GM18870 (cell line): ENCODE measurements at regions not wholly inside any gene's neighbourhood (a gene's known extent, or its start where the extent isn't known, plus 50 kb on each side); places are given as distances from the start of the nearest gene placed in this dataset.
A peak's percentile ranks its signal among the peaks of the same experiment; 100 is the strongest.

ENCODE experiments used
- ATAC-seq: cut with Tn5 transposase; IDR thresholded peaks from one replicate; pipeline ENCODE4 v1.9.1; 2021; ENCODE audit warnings: moderate library complexity; ENCODE audit not compliant: unreplicated experiment

DNA sequence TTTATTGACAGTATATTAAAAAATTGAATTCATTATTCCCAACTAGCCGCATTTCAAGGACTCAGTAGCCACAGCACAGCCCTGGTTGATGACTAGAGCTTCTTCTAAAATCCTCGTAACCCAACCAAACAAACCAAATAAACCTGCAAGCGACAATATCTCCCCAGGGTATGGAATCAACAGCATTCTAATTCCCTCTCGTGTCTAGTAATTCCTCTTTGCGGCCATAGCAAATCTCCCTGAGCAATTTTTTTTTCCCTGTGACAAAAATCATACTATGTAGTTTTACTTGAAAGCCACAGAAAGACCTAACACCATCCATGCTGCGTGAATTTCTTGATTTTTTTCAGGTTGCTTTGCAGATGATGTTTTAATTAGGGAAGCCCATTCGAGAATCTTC lies 143.4 kb upstream of the MYOCD start:
- ATAC-seq: no peak

DNA sequence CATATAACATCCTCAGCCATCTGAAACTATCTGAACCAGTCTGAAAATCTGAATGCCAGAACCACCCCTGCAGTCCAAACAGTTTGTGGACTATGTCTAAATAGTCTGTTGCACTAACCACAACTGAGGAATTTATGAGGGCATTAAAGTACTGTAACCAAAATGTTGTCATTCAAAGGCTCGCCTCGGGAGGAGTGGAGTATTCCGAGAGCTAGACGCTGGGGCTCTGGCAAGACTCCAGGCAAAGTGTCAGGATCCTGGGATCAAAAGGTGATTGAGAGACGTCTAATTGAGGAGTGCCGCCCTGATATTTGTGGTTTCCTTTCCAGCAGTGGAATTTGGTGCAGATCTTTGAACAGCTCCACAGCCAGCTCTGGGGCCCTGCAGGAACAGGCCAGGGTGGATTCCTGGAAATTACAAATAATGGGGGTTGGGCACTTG lies 142.9 kb upstream of the MYOCD start:
- ATAC-seq: no peak

DNA sequence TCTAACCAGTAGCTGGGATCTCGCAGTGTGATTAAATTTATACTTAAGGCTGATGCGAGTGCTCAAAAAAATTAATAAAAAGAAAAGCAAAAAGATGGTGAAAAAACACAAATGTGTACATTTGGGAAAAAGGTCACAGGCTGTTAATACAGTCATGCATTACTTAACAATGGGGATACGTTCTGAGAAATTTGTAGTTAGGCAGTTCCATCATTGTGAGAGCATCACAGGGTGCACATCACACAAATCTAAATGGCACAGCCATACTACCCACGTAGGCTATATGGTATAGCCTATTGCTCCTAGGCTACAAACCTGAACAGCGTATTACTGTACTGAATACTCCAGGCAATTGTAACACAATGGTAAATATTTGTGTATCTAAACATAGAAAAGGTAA lies 142.4 kb upstream of the MYOCD start:
- ATAC-seq: no peak

DNA sequence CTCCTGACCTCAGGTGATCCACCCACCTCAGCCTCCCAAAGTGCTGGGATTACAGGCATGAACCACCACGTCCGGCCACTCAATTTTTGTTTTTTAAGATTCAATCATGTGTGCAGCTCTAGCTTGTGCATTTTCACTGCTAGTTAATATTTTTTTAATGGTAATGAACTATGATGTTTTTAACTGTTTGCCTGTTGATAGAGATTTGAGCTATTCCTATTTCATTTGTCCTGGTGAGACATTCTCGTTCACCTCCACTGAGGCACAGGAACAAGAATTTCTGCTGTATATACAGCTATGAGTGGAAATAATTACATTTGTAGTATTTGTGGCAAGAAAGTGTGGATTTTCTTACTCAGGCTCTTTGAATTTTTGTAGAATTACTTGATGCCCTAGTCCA lies 137.7 kb upstream of the MYOCD start:
- no peak for ATAC-seq

DNA sequence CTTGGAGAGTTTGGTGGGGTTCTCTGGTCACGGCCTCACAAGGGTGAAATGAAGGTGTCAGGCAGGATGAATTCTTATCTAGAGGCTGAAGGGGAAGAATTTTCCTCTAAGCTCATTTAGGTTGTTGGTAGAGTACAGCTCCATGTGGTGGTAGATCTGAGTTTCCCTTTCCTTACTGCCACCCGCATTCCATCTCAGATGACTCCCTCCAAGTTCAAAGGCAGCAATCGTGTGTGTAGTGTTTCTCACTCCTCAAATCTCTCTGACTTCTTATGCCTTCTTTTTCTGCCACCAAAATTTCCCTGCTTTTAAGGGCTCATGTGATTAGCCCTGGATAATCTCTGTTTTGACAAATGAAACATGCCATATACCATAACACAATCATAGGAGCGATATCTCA lies 135.5 kb upstream of the MYOCD start:
- no peak for ATAC-seq

DNA sequence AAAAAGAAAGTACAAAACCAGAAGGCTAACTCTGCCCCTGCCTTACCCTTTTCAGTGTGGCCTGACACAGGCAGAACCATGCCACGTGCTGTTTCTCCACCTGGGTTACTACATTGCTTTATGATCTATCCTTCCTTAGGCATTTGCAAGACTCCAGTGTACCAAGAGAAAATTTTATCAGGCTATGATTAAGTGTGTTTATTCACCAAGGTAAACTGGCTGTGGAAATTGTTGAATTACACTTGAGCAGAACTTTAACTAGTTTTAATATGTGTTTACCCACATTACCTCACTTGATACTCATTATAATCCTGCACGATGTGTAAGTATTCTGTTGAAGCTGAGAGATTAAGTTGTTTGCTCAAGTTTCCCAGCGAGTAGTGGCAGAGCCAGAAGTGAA lies 129.7 kb upstream of the MYOCD start:
- no peak for ATAC-seq

DNA sequence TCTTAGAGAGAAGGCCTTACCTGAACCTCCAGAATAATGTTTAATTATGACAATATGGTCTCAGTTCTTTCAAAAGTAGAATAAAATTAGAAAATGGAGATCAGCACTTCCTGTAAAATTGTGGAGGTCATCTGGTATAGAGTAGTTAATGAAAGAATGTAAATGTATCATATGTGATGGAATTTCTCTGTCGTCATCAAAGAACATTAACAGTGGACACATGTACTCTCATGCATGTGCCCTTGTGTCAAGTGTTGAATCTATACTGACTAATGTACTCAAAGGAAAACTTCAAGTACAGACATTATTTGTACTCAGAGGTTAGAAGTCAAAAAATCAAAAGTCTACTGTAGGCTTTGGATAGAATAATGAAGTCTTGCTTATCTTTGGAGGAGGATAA lies 129.2 kb upstream of the MYOCD start:
- no peak for ATAC-seq

DNA sequence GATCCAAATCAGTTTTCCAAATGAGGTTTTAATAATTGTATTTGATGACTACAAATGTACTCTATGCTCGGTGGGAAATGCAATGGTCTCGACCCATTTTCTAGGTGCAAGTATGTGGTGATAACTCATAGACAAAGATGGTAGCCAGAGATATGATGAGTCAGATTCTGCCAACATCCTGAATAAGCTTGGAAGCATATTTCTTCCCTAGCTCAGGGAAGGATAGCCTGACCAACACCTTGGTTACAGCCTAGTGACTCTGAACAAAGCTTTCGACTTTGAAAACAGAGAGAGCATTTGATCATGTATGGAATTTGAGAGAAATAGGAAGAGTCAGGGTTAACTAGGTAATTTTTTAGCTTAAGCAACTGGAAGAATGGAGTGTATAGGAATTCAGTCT lies 128.3 kb upstream of the MYOCD start:
- no peak for ATAC-seq

DNA sequence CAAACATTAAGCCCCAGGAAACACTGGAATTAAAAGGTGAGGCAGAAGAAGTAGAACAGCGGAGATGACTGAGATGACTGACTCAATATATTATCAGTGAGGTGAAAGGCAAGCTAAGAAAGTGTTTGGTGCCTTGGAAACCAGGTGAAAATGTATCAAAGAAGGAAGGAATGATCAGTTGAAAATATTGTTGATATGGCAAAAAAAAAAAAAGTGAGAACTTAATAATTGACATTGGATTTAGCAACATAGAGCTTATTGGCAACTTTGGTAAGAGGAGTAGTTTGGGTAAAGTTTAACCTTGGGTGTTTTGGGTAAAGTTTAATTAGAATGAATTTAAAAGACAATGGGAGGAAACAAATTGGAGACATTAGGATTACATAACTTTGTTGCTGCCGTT lies 127.7 kb upstream of the MYOCD start:
- ATAC-seq: no peak

DNA sequence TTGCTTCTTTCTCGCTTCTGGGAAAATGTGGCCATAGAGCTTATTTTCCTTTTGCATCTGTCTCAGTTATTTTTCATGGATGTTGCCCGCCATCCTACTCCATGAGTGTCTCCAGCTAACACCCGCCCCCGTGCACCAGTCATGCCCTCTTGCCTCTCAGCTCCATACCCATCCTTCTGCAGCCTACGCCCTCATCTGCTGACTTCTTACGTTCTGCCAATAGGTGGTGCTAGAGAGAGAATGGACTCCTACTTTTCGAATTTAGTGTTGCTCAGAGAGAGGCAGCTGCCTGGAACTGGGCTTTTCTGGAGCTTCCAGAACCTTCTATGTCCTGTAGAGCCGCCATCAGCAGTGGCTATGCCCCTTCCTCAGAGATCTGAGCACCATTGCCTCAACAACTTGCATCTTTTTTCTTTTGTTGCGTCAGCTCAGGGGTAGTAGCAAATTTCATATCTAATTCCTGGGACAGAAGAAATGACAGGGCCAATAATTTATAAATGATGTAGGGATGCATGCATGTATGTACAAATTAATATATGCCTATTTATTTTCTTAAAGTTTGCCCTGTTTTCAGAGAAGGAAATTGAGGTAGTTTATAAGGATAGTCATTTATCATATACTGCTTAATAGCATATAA lies 119.7 kb upstream of the MYOCD start:
- peak; percentile 78 for ATAC-seq

DNA sequence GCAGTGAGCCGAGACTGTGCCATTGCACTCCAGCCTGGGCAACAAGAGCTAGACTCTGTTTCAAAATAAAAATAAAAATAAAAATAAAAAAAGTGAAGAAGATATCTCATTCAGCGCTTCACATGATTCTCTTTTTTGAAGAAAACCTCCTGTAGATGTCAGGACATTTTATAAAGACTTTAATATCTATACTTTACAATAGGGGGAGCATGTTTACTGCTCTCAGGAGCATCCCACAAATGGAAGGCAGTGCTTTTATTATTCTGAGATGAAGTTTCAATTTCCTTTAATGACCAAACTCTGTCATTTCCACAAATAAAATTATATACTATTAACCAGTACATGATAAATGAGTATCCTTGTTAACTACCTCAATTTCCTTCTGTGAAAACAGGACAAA lies 118.7 kb upstream of the MYOCD start:
- no peak for ATAC-seq

DNA sequence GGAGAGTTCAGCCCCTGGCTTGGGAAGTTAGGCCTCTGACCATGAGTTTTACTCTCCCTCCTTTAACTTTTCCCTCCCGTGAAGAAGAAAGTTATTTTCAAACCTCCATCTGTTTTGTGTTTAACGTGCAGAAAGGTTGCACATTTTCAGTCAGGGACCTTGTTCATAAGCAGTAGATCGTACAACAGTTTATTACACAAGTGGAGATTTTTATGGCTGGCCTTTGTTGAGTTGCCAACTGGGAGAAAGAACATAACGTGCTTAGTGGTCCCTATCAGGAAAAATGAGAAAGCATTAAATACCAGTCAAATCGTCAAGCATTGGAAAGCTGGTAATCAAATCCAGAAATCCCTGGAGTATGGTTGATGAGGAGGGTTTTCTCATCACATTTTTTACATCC lies 117.9 kb upstream of the MYOCD start:
- no peak for ATAC-seq

DNA sequence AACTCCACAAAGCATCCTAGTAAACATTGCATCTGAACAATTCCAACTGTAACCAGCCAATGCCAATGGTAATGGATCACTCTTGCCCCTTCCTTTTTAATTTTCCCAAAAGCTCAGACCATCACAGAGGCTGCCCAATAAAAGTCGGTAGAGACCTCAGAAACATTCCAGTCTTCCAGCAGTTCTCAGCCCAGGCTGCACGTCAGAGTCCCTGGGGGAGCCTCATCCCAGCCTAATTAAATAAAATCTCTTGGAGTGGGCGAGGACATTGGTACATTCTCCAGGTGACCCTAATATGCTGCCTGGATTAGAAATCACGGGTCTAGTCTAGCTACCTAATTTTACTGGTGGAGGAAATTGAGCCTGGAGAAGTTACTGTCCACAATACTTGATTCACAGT lies 117.1 kb upstream of the MYOCD start:
- no peak for ATAC-seq

DNA sequence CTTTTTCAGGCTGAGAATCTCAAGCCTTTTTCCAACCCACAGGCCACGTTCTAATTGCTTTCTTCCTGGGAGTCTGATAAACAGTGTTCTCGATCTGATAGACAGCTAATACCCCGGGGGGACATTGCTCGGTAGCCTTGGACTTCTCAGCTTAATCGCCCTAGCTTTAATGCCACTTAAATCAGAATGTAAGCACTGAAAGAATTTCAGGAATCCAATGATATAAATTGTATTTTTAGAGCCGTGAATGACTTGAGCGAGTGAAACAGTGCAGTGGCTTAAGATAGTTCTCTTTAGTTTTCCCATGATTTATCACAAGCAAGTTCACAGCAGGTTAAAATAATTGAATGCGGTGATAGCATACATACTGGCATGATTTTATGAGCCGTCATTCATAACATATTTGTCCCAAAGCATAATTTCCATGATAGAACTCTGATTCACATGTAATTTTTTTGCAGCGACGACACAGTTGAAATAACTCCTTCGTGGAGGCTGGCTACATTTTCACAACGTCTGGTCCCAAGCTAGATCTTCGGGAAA lies 116.1 kb upstream of the MYOCD start:
- no peak for ATAC-seq

DNA sequence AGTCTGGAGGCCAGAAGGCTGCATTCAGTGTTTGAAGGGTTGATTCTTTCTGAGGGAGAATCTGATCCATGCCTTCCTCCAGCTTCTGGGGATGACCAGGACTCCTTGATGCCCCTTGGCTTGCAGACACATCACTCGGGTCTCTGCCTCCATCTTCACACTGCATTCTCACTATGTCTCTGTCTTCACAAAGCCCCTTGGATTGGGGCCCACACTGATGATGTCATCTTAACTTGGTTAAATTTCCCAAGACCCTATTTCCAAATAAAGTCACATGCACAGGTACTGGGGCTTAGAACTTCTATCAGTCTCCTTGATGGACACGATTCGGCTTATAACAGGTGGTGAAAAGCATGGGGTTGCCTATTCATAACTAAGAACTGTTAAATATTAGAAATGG lies 112.1 kb upstream of the MYOCD start:
- no peak for ATAC-seq

DNA sequence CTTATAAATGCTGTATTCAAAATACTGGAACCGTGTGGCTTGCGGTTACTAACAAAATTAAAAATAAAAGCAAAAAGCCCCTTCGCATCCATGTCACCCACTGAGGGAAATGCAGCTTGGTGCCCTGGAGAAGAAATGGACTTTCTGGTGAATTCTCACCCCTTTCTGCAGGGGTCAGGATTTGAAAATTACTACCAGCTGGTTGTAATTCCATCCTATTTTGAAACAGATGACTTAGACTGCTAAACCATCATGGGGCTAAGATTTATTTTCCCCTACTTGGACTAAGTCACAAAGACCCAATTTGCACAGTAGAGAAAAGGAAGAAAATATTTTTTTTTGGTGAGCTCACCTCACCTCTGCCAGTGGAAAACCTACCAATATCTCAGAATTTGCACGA lies 111.4 kb upstream of the MYOCD start:
- no peak for ATAC-seq

DNA sequence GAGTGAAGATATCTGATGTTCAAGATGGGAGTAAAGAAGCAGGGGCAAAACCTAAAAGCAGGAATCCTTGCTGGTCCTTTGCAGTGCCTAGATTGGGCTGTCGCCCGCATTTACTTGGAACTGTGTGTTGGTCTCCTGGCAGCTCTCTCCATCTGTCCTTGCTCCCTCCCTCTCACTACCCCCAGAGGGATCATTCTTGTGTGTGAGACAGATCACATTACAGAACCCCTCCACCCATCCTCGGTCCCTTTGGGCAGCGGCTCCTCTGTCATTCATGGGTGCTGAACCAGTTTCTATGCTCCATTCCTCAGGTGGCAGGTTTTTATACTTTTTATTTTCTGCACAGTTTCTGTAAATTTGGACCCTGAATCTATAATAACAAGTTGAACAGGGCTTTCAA lies 99.4 kb upstream of the MYOCD start:
- no peak for ATAC-seq

DNA sequence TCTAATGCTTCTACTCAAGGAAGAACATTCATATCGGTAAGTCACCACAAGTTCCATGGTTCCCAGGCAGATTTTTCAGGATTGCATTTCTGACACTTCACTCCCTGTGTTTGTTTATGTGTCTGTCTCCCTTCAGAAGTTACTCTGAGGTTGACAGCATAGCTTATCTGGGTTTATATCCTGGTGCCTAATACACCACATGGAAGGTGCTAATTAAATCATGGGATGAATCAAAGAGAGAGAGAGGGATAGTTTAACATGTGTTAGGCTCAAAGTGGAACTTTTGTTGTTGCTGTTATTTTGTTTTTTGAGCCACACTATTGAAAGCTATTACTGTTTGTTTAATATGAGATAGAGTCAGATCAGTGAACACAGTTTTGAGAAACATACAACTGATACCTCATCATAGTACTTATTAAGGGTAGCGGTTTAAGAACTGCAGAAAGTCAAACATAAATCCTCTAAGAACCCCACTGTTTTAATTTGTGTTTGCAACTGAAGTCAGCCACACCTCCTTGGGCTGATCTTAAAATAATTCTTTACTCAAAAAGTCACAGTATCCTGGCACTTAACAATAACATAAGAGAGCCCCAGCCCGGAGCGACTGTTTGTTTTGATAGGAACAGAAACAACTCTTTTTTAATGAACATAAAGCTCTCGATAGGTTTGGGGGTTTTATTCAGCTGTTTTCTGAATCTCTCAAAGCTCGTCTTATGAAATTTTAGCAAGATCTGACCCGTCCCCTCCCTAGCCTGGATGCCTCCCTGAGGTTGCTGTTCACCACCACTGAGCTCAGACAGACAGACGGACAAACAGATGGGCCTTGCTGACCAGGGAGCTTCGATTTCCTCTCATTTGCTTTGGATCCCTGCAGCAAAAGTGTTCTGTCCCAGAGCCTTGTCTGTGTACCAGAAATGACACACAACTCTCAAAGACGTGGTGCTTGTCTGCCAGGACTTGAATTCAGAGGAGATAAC lies 98.3 kb upstream of the MYOCD start:
- ATAC-seq: no peak

DNA sequence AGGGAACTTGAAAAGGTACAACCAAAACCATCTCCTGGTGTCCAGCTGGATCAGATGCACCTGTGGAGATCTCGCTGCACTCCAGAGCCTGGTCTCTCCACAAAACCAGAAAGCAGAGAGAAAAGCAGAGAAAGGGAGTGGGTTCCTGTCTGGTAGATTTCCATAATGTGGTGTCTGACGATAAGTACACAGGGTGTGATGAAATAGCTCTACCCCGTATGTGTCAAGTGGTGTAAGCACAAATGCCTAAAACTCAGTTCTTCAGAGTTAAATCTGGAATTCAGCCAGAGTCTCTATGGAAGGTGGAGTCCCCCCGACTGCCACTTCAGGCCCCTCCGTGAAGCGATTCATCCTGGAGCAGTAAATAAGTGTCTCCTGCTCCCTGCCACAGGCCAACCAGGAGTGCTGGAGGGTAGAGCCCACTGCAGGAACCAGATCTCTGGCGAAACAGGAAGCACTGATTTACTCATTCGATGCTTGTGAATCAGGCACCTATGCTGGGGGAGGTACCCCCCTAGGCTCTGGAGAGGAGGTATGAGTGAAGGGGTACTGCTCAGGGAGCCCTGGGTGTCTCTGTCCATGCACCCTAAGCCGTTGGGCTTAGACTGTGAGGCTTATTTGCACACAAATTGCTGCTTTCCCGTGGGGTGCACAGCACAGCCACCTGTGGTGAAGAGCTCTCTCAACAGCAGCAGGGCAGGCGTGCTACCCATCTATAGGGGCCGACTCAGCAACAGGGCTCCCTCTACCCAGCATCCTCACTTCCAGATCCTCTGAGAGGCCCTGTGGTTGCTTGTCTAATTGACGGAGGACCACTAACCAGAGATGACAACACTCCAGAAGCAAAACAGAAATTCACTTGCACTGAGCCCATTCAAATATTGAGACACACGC lies 97.1 kb upstream of the MYOCD start:
- no peak for ATAC-seq

DNA sequence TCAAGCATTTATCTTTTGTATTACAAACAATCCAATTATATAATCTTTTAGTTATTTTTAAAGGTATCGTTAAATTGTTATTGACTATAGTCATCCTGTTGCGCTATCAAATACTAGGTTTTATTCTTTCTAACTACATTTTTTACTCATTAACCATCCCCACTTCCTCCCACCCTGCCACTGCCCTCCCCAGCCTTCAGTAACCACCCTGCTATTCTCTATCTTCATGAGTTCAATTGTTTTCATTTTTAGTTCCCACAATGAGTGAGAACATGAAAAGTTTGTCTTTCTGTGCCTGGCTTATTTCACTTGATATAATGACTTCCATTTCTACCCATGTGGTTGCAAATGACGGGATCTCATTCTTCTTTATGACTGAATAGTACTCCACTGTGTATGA lies 94.1 kb upstream of the MYOCD start:
- no peak for ATAC-seq

DNA sequence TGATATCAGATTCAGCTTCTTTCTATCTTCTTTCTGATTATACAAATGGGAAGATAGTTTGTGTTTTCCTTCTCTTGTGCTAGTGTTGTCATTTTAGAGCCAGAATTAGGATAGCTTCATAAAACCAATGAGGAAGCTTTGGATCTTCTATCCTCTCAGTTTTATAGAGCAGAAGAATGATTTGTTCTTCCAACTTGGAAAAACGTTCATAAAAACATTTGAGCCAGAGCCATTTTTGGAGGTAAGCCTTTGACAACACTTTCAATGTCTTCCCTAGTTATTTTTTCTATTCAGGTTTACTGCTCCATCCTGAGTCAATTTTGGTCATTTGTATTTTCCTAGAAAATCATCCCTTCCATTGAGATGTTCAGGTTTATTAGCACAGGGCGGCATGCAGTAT lies 91.2 kb upstream of the MYOCD start:
- no peak for ATAC-seq
